Esophagus muscularis mucosa (tissue), 4 donors: ENCODE measurements at regions not wholly inside any gene's neighbourhood (a gene's known extent, or its start where the extent isn't known, plus 50 kb on each side); places are given as distances from the start of the nearest gene placed in this dataset.

Source experiments
- DNase-seq: peaks from one replicate; pipeline ENCODE4 v3.0.0-alpha.2; 2017; ENCODE audit errors: extremely low spot score
- H3K27ac ChIP-seq, 4 donors: fragments of 200-600 bp; sonication (generic); replicated peaks in 1 of 4; 1 replicate in 3 of 4; 2 replicates in 1 of 4; pipeline ENCODE4 v1.5.1; 2016 to 2019; ENCODE audit warnings: mild to moderate bottlenecking in 1 of 4
- H3K27me3 ChIP-seq, 4 donors: fragments of 200-600 bp; sonication (generic); one replicate each; pipeline versions ENCODE4 v1.5.1 to v1.6.0; 2016 to 2019
- H3K36me3 ChIP-seq, 4 donors: fragments of 200-600 bp; sonication (generic); one replicate each; pipeline ENCODE4 v1.5.1; 2016 to 2019
- H3K4me1 ChIP-seq, 4 donors: fragments of 200-600 bp; sonication (generic); one replicate each; pipeline ENCODE4 v1.5.1; 2016 to 2019
- H3K4me3 ChIP-seq, 4 donors: fragments of 200-600 bp; sonication (generic); 1 replicate in 2 of 4; 2 replicates in 2 of 4; pipeline ENCODE4 v1.5.1; 2016 to 2019; ENCODE audit warnings: mild to moderate bottlenecking in 4 of 4, moderate library complexity in 1 of 4
- H3K9me3 ChIP-seq, 4 donors: fragments of 200-600 bp; sonication (generic); 1 replicate in 3 of 4; 2 replicates in 1 of 4; pipeline ENCODE4 v1.5.1; 2016 to 2019
- EP300 ChIP-seq: sonication (generic); formaldehyde crosslinking; IDR thresholded peaks from one replicate; pipeline ENCODE4 v1.6.1; 2017; ENCODE audit warnings: antibody characterized with exemption
- POLR2A ChIP-seq: fragments of 450-650 bp; IDR thresholded peaks from one replicate; pipeline ENCODE4 v1.6.1; 2017; ENCODE audit warnings: antibody characterized with exemption, moderate library complexity, mild to moderate bottlenecking, low read depth
- POLR2AphosphoS5 ChIP-seq, 2 donors: sonication (generic); formaldehyde crosslinking; IDR thresholded peaks; one replicate each; pipeline ENCODE4 v1.6.1; 2017; ENCODE audit warnings: antibody characterized with exemption in 2 of 2
- WGBS: methylation state at CpG from one replicate; pipeline ENCODE4 v1.1.5; 2018; 5-methylcytosine and 5-hydroxymethylcytosine counted together
- intact Hi-C: fragments of 100-400 bp; cut with DNase I; formaldehyde crosslinking; loops from one replicate; pipeline ENCODE4 v1.15.1; 2023
- TF ChIP-seq, protein P1 (sequence below), 3 experiments: fragments of 200-600 bp in 2 of 3; fragments of 450-650 bp in 1 of 3; sonication (generic) in 2 of 3; IDR thresholded peaks; one replicate each; pipeline ENCODE4 v1.5.1; 2017 to 2019; ENCODE audit warnings: antibody characterized with exemption in 3 of 3, mild to moderate bottlenecking in 2 of 3, moderate library complexity in 1 of 3

DNA sequence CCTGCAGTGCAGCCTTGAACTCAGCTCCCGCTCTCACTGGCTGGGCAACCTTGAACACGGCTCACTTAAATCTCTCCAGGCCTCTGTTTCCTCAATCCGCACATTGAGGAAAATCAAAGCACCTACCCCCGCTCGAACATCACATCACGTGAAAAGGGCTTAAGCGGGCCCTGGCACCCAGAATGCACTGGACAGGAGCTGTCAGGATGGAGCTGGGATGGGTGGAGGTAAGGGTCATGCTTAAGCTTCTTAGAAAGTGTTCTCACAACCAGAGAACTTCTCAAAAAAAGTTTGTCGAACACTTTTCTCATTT, 55.7 kb upstream of the MGMT start:
- no peak overlapping the region for H3K4me3 ChIP-seq
- no peaks in the 10 kb centered on the region for H3K9me3 ChIP-seq
- DNase-seq, result peak; percentile 81
- peaks cover 0 to 20% (median 0%) of the 10 kb centered on the region in 4 donors for H3K27me3 ChIP-seq
- no peaks in the 10 kb centered on the region for H3K36me3 ChIP-seq
- H3K27ac ChIP-seq, result no peak overlapping the region
- TF ChIP-seq, protein P1, sequence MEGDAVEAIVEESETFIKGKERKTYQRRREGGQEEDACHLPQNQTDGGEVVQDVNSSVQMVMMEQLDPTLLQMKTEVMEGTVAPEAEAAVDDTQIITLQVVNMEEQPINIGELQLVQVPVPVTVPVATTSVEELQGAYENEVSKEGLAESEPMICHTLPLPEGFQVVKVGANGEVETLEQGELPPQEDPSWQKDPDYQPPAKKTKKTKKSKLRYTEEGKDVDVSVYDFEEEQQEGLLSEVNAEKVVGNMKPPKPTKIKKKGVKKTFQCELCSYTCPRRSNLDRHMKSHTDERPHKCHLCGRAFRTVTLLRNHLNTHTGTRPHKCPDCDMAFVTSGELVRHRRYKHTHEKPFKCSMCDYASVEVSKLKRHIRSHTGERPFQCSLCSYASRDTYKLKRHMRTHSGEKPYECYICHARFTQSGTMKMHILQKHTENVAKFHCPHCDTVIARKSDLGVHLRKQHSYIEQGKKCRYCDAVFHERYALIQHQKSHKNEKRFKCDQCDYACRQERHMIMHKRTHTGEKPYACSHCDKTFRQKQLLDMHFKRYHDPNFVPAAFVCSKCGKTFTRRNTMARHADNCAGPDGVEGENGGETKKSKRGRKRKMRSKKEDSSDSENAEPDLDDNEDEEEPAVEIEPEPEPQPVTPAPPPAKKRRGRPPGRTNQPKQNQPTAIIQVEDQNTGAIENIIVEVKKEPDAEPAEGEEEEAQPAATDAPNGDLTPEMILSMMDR (IDR thresholded peaks at IDR 0.05), result no peak
- TF ChIP-seq POLR2AphosphoS5 (IDR thresholded peaks at IDR 0.05), result no peak
- TF ChIP-seq EP300, result no peak
- no peak for TF ChIP-seq POLR2A
- 90% methylated on average over 8 of the region's 8 CpGs for WGBS
- intact Hi-C loops, result no loop called here
- H3K4me1 ChIP-seq, result peaks cover 0 to 4% (median 0%) of the 10 kb centered on the region in 4 donors

DNA sequence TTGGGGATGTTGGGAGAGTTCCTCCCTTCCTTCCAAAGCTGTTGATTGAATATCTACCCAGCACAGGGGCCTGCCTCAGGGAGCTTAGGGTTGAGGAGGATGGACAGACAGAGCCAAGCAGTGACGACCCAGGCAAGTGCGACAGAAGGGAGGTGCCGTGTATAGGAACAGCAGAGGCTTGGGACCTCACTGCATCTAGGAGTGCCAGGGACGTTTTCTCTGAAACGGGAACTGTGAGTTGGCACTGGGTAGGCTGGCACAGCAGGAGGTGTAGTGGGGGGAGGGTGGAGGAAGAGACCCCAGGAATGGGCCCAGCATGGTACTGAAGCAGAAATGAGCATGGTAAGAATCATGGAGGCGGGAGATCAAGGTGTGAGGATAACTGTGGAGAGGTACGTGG, 55.3 kb upstream of the MGMT start:
- peaks cover 0 to 20% (median 0%) of the 10 kb centered on the region in 4 donors for H3K27me3 ChIP-seq
- H3K36me3 ChIP-seq, result no peaks in the 10 kb centered on the region
- no peak overlapping the region for H3K27ac ChIP-seq
- H3K9me3 ChIP-seq, result no peaks in the 10 kb centered on the region
- 73% methylated on average over 7 of the region's 7 CpGs for WGBS
- peaks cover 0 to 4% (median 0%) of the 10 kb centered on the region in 4 donors for H3K4me1 ChIP-seq
- intact Hi-C loops, result no loop called here
- TF ChIP-seq POLR2AphosphoS5 (IDR thresholded peaks at IDR 0.05) (no peak), EP300 (no peak), POLR2A (no peak)
- TF ChIP-seq, protein P1 (IDR thresholded peaks at IDR 0.05), result no peak
- no peak overlapping the region for H3K4me3 ChIP-seq
- no peak for DNase-seq

DNA sequence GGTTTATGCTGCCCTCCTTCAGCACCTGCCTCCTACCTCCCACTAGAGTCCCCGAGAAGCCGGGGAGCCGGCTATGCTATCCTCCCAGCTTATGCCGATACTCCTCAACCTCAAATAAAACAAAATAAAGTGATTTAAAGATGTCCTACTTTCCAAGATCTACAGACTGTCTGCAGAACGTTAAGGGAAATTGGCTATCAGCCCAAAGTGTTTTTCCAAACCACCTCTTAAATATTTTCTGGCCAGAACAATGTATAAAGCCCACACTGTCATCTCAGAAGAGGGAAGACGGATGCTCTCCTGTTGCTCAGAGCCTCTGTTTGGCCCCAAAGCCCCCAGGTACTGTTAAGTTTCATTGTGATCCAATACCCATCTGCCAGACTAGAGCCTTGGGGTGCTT, 54.0 kb upstream of the MGMT start:
- WGBS, result 71% methylated on average over 6 of the region's 6 CpGs
- intact Hi-C loops, result no loop called here

DNA sequence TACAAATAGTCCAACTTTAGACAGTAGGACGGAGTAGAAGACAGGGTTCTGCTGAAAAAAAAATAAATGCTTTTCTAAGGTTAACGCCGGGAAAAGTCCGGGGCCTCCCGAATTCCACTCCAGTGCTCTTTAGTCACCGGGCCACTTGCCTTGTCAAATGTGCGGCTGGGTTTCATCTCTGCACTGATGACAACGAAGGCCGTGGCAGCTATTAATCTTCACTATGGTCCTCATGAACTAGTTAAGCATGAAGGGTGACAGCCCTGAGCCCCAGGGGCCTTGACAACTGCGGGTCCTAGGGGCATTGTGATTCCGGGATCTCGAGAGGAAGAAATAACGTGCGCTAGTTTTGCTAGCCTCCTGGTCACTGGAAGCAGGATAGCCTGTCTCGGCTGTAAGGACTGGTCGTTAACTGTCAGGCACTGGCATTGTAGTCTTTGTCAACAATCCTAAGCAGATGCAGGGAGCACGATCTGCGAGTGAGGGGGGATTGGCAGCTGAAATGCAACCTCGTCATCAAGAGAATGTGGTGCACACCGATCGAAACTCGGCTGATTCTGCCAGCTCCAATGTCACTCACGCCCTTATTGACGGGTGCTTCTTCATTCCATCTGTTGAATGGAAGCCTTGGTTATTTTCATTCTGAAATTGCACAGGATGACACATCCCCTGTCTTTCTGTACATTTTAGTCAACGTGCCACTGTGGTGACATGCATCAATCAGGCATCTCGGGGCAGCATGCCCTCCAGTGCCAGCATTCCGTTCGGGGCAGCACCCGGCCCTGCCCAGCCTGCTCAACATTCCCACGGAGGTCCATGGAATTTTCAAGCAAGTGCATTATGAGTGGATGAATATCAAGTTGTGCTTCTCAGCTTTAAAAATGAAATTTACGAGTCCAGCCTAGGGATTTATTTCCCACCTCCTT, 51.6 kb upstream of the MGMT start:
- no peak overlapping the region for H3K4me3 ChIP-seq
- H3K27ac ChIP-seq, result no peak overlapping the region
- WGBS, result 68% methylated on average over 23 of the region's 31 CpGs
- DNase-seq, result peak; percentile 88
- no peaks in the 10 kb centered on the region for H3K36me3 ChIP-seq
- intact Hi-C loops, result no loop called here
- no peaks in the 10 kb centered on the region for H3K9me3 ChIP-seq
- H3K4me1 ChIP-seq, result peaks cover 0 to 4% (median 0%) of the 10 kb centered on the region in 4 donors
- peaks cover 0 to 35% (median 0%) of the 10 kb centered on the region in 4 donors for H3K27me3 ChIP-seq
- TF ChIP-seq, protein P1 (IDR thresholded peaks at IDR 0.05), result no peak
- no peak for TF ChIP-seq POLR2A

More for the DNA sequence above, 54.0 kb upstream of the MGMT start:
- no peak overlapping the region for H3K27ac ChIP-seq
- no peak overlapping the region for H3K4me3 ChIP-seq
- H3K27me3 ChIP-seq, result peaks cover 0 to 20% (median 0%) of the 10 kb centered on the region in 4 donors
- peak; percentile 14 for DNase-seq
- TF ChIP-seq POLR2A, result no peak
- no peaks in the 10 kb centered on the region for H3K36me3 ChIP-seq
- no peaks in the 10 kb centered on the region for H3K9me3 ChIP-seq
- H3K4me1 ChIP-seq, result peaks cover 0 to 4% (median 0%) of the 10 kb centered on the region in 4 donors

DNA sequence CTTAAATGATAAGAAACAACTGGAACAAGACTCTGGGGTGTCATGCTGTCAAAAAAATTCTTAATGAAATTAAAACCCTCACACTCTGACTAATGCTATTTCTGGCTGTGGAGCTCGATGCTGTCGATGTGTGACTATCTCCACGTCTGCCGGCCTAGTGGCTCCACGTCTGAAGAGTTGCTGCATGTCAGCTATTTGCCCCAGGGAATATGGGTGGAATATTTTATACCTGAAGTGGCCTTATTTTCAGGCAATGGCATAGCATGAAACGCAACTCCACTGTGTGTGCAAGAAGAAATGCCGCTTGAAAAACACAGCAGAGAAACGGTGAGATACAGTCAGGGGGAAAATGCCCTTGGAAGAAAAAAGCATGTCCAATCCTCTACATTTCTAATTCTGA, 50.9 kb upstream of the MGMT start:
- peaks cover 0 to 35% (median 0%) of the 10 kb centered on the region in 4 donors for H3K27me3 ChIP-seq
- no peak for TF ChIP-seq POLR2A
- TF ChIP-seq, protein P1 (IDR thresholded peaks at IDR 0.05), result no peak
- no peak for TF ChIP-seq POLR2AphosphoS5 (IDR thresholded peaks at IDR 0.05)
- TF ChIP-seq EP300, result no peak
- 82% methylated on average over 8 of the region's 8 CpGs for WGBS
- intact Hi-C loops, result no loop called here
- peak; percentile 53 for DNase-seq
- no peak overlapping the region for H3K4me3 ChIP-seq
- no peaks in the 10 kb centered on the region for H3K9me3 ChIP-seq
- H3K36me3 ChIP-seq, result no peaks in the 10 kb centered on the region
- H3K4me1 ChIP-seq, result peaks cover 0 to 2% (median 0%) of the 10 kb centered on the region in 4 donors
- H3K27ac ChIP-seq, result no peak overlapping the region
